ENCODE measurements at regions not wholly inside any gene's neighbourhood (a gene's known extent, or its start where the extent isn't known, plus 50 kb on each side); places are given as distances from the start of the nearest gene placed in this dataset.

DNA sequence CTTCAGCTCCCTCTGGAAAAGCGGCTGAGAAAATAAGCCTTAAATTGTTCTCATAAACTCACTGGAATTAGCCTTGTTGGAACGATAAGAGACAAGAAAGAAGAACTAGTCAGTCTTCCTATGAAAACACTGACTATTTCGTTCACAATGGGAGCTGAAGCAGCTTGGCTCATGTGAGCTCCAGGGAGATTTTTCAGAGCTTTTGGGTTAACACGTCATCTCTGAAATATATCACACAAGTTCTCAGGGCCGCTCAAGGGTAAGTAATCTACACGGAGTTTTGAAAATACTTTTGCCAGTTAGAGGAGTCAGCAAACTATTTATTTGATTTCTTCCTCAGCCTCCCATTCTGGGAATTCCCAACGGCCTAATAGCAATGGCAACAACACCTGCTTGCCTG, 316.2 kb upstream of the MGAT5 start:
- POLR2A ChIA-PET: no interaction called here
- BruUV-seq (replicated peaks): no TSS peak

More for the DNA sequence above, 316.2 kb upstream of the MGAT5 start:
- H3K27ac ChIP-seq (ENCODE audit: low read depth, low read length): no peak overlapping the region
- no peak overlapping the region for H3K9ac ChIP-seq (ENCODE audit: low read length)
- ChIA-PET CTCF (no interaction called here), RAD21 (ENCODE audit: low non-redundant PET in 1 of 2, low total read pairs in 2 of 2, uncharacterized antibody in 2 of 2, unreplicated experiment in 2 of 2) (no interaction called here)
- TF ChIP-seq, protein P1, sequence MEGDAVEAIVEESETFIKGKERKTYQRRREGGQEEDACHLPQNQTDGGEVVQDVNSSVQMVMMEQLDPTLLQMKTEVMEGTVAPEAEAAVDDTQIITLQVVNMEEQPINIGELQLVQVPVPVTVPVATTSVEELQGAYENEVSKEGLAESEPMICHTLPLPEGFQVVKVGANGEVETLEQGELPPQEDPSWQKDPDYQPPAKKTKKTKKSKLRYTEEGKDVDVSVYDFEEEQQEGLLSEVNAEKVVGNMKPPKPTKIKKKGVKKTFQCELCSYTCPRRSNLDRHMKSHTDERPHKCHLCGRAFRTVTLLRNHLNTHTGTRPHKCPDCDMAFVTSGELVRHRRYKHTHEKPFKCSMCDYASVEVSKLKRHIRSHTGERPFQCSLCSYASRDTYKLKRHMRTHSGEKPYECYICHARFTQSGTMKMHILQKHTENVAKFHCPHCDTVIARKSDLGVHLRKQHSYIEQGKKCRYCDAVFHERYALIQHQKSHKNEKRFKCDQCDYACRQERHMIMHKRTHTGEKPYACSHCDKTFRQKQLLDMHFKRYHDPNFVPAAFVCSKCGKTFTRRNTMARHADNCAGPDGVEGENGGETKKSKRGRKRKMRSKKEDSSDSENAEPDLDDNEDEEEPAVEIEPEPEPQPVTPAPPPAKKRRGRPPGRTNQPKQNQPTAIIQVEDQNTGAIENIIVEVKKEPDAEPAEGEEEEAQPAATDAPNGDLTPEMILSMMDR (IDR thresholded peaks at IDR 0.05 in 2 of 3, conservative IDR thresholded peaks at IDR 0.05 in 1 of 3; ENCODE audit: borderline replicate concordance in 1 of 3, insufficient read depth in 1 of 3, low read depth in 2 of 3, low read length in 2 of 3): no peak
- no peak for TF ChIP-seq SRF (IDR thresholded peaks at IDR 0.05; ENCODE audit: low read depth)
- no peak for TF ChIP-seq POLR2A (IDR thresholded peaks at IDR 0.05; ENCODE audit: borderline replicate concordance, extremely low read depth, insufficient read depth, insufficient read length)
- TF ChIP-seq POLR2AphosphoS5 (IDR thresholded peaks at IDR 0.05; ENCODE audit: low read depth, low read length): no peak
- TF ChIP-seq, protein P2, sequence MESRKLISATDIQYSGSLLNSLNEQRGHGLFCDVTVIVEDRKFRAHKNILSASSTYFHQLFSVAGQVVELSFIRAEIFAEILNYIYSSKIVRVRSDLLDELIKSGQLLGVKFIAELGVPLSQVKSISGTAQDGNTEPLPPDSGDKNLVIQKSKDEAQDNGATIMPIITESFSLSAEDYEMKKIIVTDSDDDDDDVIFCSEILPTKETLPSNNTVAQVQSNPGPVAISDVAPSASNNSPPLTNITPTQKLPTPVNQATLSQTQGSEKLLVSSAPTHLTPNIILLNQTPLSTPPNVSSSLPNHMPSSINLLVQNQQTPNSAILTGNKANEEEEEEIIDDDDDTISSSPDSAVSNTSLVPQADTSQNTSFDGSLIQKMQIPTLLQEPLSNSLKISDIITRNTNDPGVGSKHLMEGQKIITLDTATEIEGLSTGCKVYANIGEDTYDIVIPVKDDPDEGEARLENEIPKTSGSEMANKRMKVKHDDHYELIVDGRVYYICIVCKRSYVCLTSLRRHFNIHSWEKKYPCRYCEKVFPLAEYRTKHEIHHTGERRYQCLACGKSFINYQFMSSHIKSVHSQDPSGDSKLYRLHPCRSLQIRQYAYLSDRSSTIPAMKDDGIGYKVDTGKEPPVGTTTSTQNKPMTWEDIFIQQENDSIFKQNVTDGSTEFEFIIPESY (IDR thresholded peaks at IDR 0.05; ENCODE audit: extremely low read depth, insufficient replicate concordance, low read length): no peak
- TF ChIP-seq, protein P3, sequence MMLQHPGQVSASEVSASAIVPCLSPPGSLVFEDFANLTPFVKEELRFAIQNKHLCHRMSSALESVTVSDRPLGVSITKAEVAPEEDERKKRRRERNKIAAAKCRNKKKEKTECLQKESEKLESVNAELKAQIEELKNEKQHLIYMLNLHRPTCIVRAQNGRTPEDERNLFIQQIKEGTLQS (IDR thresholded peaks at IDR 0.05): no peak
- TF ChIP-seq CEBPB (IDR thresholded peaks at IDR 0.05; ENCODE audit: low read depth): no peak
- no peak for TF ChIP-seq YY1 (IDR thresholded peaks at IDR 0.05; ENCODE audit: extremely low read depth, insufficient replicate concordance, low read depth, low read length)
- no peak for TF ChIP-seq EZH2 (IDR thresholded peaks at IDR 0.05)
- no peak for TF ChIP-seq RAD21 (IDR thresholded peaks at IDR 0.05; ENCODE audit: low read depth)
- TF ChIP-seq SIN3A (IDR thresholded peaks at IDR 0.05; ENCODE audit: low read depth): no peak
- no peak for TF ChIP-seq ELF1 (IDR thresholded peaks at IDR 0.05; ENCODE audit: borderline replicate concordance, low read depth)
- TF ChIP-seq, protein P4, sequence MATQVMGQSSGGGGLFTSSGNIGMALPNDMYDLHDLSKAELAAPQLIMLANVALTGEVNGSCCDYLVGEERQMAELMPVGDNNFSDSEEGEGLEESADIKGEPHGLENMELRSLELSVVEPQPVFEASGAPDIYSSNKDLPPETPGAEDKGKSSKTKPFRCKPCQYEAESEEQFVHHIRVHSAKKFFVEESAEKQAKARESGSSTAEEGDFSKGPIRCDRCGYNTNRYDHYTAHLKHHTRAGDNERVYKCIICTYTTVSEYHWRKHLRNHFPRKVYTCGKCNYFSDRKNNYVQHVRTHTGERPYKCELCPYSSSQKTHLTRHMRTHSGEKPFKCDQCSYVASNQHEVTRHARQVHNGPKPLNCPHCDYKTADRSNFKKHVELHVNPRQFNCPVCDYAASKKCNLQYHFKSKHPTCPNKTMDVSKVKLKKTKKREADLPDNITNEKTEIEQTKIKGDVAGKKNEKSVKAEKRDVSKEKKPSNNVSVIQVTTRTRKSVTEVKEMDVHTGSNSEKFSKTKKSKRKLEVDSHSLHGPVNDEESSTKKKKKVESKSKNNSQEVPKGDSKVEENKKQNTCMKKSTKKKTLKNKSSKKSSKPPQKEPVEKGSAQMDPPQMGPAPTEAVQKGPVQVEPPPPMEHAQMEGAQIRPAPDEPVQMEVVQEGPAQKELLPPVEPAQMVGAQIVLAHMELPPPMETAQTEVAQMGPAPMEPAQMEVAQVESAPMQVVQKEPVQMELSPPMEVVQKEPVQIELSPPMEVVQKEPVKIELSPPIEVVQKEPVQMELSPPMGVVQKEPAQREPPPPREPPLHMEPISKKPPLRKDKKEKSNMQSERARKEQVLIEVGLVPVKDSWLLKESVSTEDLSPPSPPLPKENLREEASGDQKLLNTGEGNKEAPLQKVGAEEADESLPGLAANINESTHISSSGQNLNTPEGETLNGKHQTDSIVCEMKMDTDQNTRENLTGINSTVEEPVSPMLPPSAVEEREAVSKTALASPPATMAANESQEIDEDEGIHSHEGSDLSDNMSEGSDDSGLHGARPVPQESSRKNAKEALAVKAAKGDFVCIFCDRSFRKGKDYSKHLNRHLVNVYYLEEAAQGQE (IDR thresholded peaks at IDR 0.05; ENCODE audit: low read depth): no peak
- no peak for TF ChIP-seq CBX3 (IDR thresholded peaks at IDR 0.05; ENCODE audit: low read depth)
- TF ChIP-seq ZNF274 (IDR thresholded peaks at IDR 0.05; ENCODE audit: low read depth, low read length): no peak
- no peaks in the 10 kb centered on the region for H3K4me1 ChIP-seq (ENCODE audit: control insufficient read depth in 1 of 2, insufficient read depth in 2 of 2, low read length in 2 of 2)
- no peak overlapping the region for H3K4me2 ChIP-seq (ENCODE audit: low read length)
- H3K4me3 ChIP-seq (replicated peaks in 1 of 2; ENCODE audit: low read depth in 1 of 2, low read length in 2 of 2): no peak overlapping the region
- intact Hi-C loops (cut with micrococcal nuclease): no loop called here
- no peaks in the 10 kb centered on the region for H3K36me3 ChIP-seq (ENCODE audit: control insufficient read depth in 1 of 2, insufficient read depth in 2 of 2, low read length in 2 of 2)
- H3K9me3 ChIP-seq (ENCODE audit: control insufficient read depth in 1 of 2, insufficient read depth in 1 of 2, low read depth in 1 of 2, low read length in 2 of 2): no peaks in the 10 kb centered on the region
- no peaks in the 10 kb centered on the region for H4K20me1 ChIP-seq (ENCODE audit: insufficient read depth)
- no peaks in the 10 kb centered on the region for H3K79me2 ChIP-seq (ENCODE audit: insufficient read depth, low read length)
- no peaks in the 10 kb centered on the region for H3K9me2 ChIP-seq (ENCODE audit: insufficient read depth)
- H2AFZ ChIP-seq (ENCODE audit: low read depth, low read length, poor library complexity, severe bottlenecking): no peak overlapping the region
- no peak for ATAC-seq
- DNase-seq (ENCODE audit: low read depth, low spot score): no peak
- H3K27me3 ChIP-seq (ENCODE audit: insufficient read depth, low read length): peaks cover 11% of the 10 kb centered on the region; the same call in 1 of the 2 replicates
